HAP-1 (cell line): ENCODE measurements at regions not wholly inside any gene's neighbourhood (a gene's known extent, or its start where the extent isn't known, plus 50 kb on each side); places are given as distances from the start of the nearest gene placed in this dataset.
"Not testable (repeated sequence)": the region's sequence is repeated elsewhere in the genome, so short reads cannot be mapped to it uniquely, and the experiment has no call there.

Experiments used
- DNase-seq, 2 experiments: peaks; one replicate each; pipeline ENCODE4 v3.0.0-alpha.2; 2016 to 2020; ENCODE audit warnings: low spot score in 2 of 2
- H3K27me3 ChIP-seq: fragments of 250-450 bp; sonication (Bioruptor Pico); 2 replicates; pipeline ENCODE4 v1.5.1; 2020; ENCODE audit warnings: low read depth, mild to moderate bottlenecking, moderate library complexity
- H3K36me3 ChIP-seq: fragments of 250-450 bp; sonication (Bioruptor Pico); replicated peaks from 2 replicates; pipeline ENCODE4 v1.5.1; 2020; ENCODE audit warnings: mild to moderate bottlenecking
- H3K4me1 ChIP-seq: fragments of 250-450 bp; sonication (Bioruptor Pico); 2 replicates; pipeline ENCODE4 v1.5.1; 2020; ENCODE audit warnings: mild to moderate bottlenecking
- H3K4me3 ChIP-seq: fragments of 250-450 bp; sonication (Bioruptor Pico); 2 replicates; pipeline ENCODE4 v1.5.1; 2020; ENCODE audit warnings: mild to moderate bottlenecking, moderate library complexity
- H3K9me3 ChIP-seq: fragments of 250-450 bp; sonication (Bioruptor Pico); 2 replicates; pipeline ENCODE4 v1.5.1; 2020; ENCODE audit warnings: mild to moderate bottlenecking, moderate library complexity
- in situ Hi-C: fragments of 300-500 bp; cut with MboI; formaldehyde crosslinking; loops from 3 replicates; pipeline ENCODE4 v1.14.3; 2020; ENCODE audit warnings: low sequenced_read_pairs, inconsistent platforms, mixed read lengths

GRCh38 chr7:12491526-12491925 lies 79.0 kb upstream of the SCIN start:
- no peak for DNase-seq
- in situ Hi-C loops: loop anchor here (25.0 kb wide), 2 partner anchors 429 to 654 kb away; partner anchors contain the start of gene THSD7A

GRCh38 chr7:12493407-12493806 lies 77.1 kb upstream of the SCIN start:
- no peaks in the 10 kb centered on the region for H3K27me3 ChIP-seq
- H3K9me3 ChIP-seq: no peaks in the 10 kb centered on the region
- H3K4me3 ChIP-seq: no peak overlapping the region
- DNase-seq: peak in 1 of 2 experiments; percentile 28
- H3K36me3 ChIP-seq: no peaks in the 10 kb centered on the region
- no peaks in the 10 kb centered on the region; the same call in 1 of the 2 replicates for H3K4me1 ChIP-seq
- in situ Hi-C loops: loop anchor here (25.0 kb wide), 2 partner anchors 431 to 656 kb away; partner anchors contain the start of gene THSD7A

More at GRCh38 chr7:12491526-12491925, 79.0 kb upstream of the SCIN start:
- H3K4me1 ChIP-seq: no peaks in the 10 kb centered on the region; the same call in none of the 2 replicates
- H3K36me3 ChIP-seq: no peaks in the 10 kb centered on the region
- no peaks in the 10 kb centered on the region for H3K27me3 ChIP-seq
- H3K4me3 ChIP-seq: no peak overlapping the region
- no peaks in the 10 kb centered on the region for H3K9me3 ChIP-seq

- H3K36me3 ChIP-seq: no peaks in the 10 kb centered on the region
- H3K4me1 ChIP-seq: no peaks in the 10 kb centered on the region; the same call in 1 of the 2 replicates
- in situ Hi-C loops: loop anchor here (25.0 kb wide), 2 partner anchors 432 to 657 kb away; partner anchors contain the start of gene THSD7A
- no peaks in the 10 kb centered on the region for H3K27me3 ChIP-seq
- H3K9me3 ChIP-seq: no peaks in the 10 kb centered on the region
- no peak for DNase-seq
- H3K4me3 ChIP-seq: no peak overlapping the region
Observed at GRCh38 chr7:12493863-12494686, 76.4 kb upstream of the SCIN start.

GRCh38 chr7:12494687-12495024 lies 75.9 kb upstream of the SCIN start:
- Histone ChIP-seq H3K36me3 (no peaks in the 10 kb centered on the region), H3K9me3 (no peaks in the 10 kb centered on the region), H3K4me3 (no peak overlapping the region), H3K27me3 (no peaks in the 10 kb centered on the region), H3K4me1 (no peaks in the 10 kb centered on the region)
- DNase-seq: no peak
- in situ Hi-C loops: loop anchor here (25.0 kb wide), 2 partner anchors 432 to 657 kb away; partner anchors contain the start of gene THSD7A

- in situ Hi-C loops: loop anchor here (25.0 kb wide), 2 partner anchors 435 to 660 kb away; partner anchors contain the start of gene THSD7A
- not testable (repeated sequence) for H3K27me3 ChIP-seq, H3K9me3 ChIP-seq, H3K36me3 ChIP-seq, H3K4me1 ChIP-seq
- DNase-seq: peak; percentile 46 to 66
- peak overlapping the region; percentile 51 for H3K4me3 ChIP-seq
Observed at GRCh38 chr7:12496901-12497674, 73.4 kb upstream of the SCIN start.

- DNase-seq: peak in 1 of 2 experiments; percentile 21
- no peak overlapping the region for H3K4me3 ChIP-seq
- peaks cover 5% of the 10 kb centered on the region for H3K4me1 ChIP-seq
- in situ Hi-C loops: no loop called here
- no peaks in the 10 kb centered on the region for H3K27me3 ChIP-seq
- no peaks in the 10 kb centered on the region for H3K9me3 ChIP-seq
- H3K36me3 ChIP-seq: no peaks in the 10 kb centered on the region
Observed at GRCh38 chr7:12504149-12504548, 66.4 kb upstream of the SCIN start.

GRCh38 chr7:12508005-12508404 lies 62.5 kb upstream of the SCIN start:
- no peak overlapping the region for H3K4me3 ChIP-seq
- peaks cover 19% of the 10 kb centered on the region for H3K4me1 ChIP-seq
- in situ Hi-C loops: no loop called here
- no peaks in the 10 kb centered on the region for H3K27me3 ChIP-seq
- no peaks in the 10 kb centered on the region for H3K9me3 ChIP-seq
- no peaks in the 10 kb centered on the region for H3K36me3 ChIP-seq
- no peak for DNase-seq

GRCh38 chr7:12508554-12508953 lies 62.0 kb upstream of the SCIN start:
- Histone ChIP-seq H3K9me3 (no peaks in the 10 kb centered on the region), H3K4me3 (no peak overlapping the region), H3K36me3 (no peaks in the 10 kb centered on the region), H3K4me1 (peaks cover 19% of the 10 kb centered on the region), H3K27me3 (no peaks in the 10 kb centered on the region)
- in situ Hi-C loops: no loop called here
- no peak for DNase-seq

- in situ Hi-C loops: loop anchor here (10.0 kb wide), 1 partner anchor 107 kb away; no protein-coding TSS in a partner anchor
- H3K4me3 ChIP-seq: no peak overlapping the region
Observed at GRCh38 chr7:12517451-12517850, 53.1 kb upstream of the SCIN start.

GRCh38 chr7:12518920-12519681 lies 51.4 kb upstream of the SCIN start:
- H3K9me3 ChIP-seq: no peaks in the 10 kb centered on the region
- no peaks in the 10 kb centered on the region for H3K36me3 ChIP-seq
- in situ Hi-C loops: loop anchor here (10.0 kb wide), 1 partner anchor 106 kb away; no protein-coding TSS in a partner anchor
- no peaks in the 10 kb centered on the region for H3K4me1 ChIP-seq
- peak; percentile 41 to 59 for DNase-seq
- no peak overlapping the region for H3K4me3 ChIP-seq
- H3K27me3 ChIP-seq: peaks cover 11% of the 10 kb centered on the region; the same call in 1 of the 2 replicates

More at GRCh38 chr7:12517451-12517850, 53.1 kb upstream of the SCIN start:
- no peaks in the 10 kb centered on the region for H3K36me3 ChIP-seq
- H3K9me3 ChIP-seq: no peaks in the 10 kb centered on the region
- DNase-seq: no peak
- H3K4me1 ChIP-seq: no peaks in the 10 kb centered on the region
- peaks cover 2% of the 10 kb centered on the region; the same call in 1 of the 2 replicates for H3K27me3 ChIP-seq

GRCh38 chr7:12519682-12520009 lies 50.9 kb upstream of the SCIN start:
- in situ Hi-C loops: loop anchor here (10.0 kb wide), 1 partner anchor 105 kb away; no protein-coding TSS in a partner anchor
- Histone ChIP-seq H3K36me3 (no peaks in the 10 kb centered on the region), H3K9me3 (no peaks in the 10 kb centered on the region), H3K4me1 (no peaks in the 10 kb centered on the region), H3K4me3 (no peak overlapping the region), H3K27me3 (peaks cover 11% of the 10 kb centered on the region; the same call in 1 of the 2 replicates)
- no peak for DNase-seq
